Glomerular visceral epithelial cell (primary cell): ENCODE measurements at regions not wholly inside any gene's neighbourhood (a gene's known extent, or its start where the extent isn't known, plus 50 kb on each side); places are given as distances from the start of the nearest gene placed in this dataset.
"Not testable (repeated sequence)": the region's sequence is repeated elsewhere in the genome, so short reads cannot be mapped to it uniquely, and the experiment has no call there.

Source experiments
- DNase-seq: peaks from one replicate; pipeline ENCODE4 v3.0.0-alpha.2; 2016; ENCODE audit errors: extremely low spot score

- DNase-seq = not testable (repeated sequence)
These were observed 124.3 kb downstream of the PTCHD1 start for GRCh38 chrX:23458957-23459356.

- no peak for DNase-seq
These were observed 130.6 kb downstream of the PTCHD1 start for GRCh38 chrX:23465105-23465791.

GRCh38 chrX:23465985-23466384 lies 131.3 kb downstream of the PTCHD1 start:
- DNase-seq = no peak

- no peak for DNase-seq
These were observed 143.4 kb downstream of the PTCHD1 start for GRCh38 chrX:23478056-23478455.

GRCh38 chrX:23478561-23478960 lies 143.9 kb downstream of the PTCHD1 start:
- no peak for DNase-seq

GRCh38 chrX:23482561-23482960 lies 147.9 kb downstream of the PTCHD1 start:
- DNase-seq = no peak

GRCh38 chrX:23483396-23483795 lies 148.7 kb downstream of the PTCHD1 start:
- DNase-seq = no peak

- peak; percentile 30 for DNase-seq
These were observed 159.3 kb downstream of the PTCHD1 start for GRCh38 chrX:23493941-23494374.

- DNase-seq = no peak
These were observed 160.1 kb downstream of the PTCHD1 start for GRCh38 chrX:23494741-23495140.

- no peak for DNase-seq
These were observed 163.3 kb downstream of the PTCHD1 start for GRCh38 chrX:23497919-23498318.

GRCh38 chrX:23501974-23502373 lies 165.3 kb upstream of the PRDX4 start:
- DNase-seq = no peak

GRCh38 chrX:23503835-23504539 lies 163.3 kb upstream of the PRDX4 start:
- peak; percentile 93 for DNase-seq

GRCh38 chrX:23504540-23504884 lies 162.8 kb upstream of the PRDX4 start:
- DNase-seq = no peak

- DNase-seq = no peak
These were observed 162.4 kb upstream of the PRDX4 start for GRCh38 chrX:23504895-23505294.

- no peak for DNase-seq
These were observed 161.6 kb upstream of the PRDX4 start for GRCh38 chrX:23505531-23506303.

- no peak for DNase-seq
These were observed 158.0 kb upstream of the PRDX4 start for GRCh38 chrX:23509256-23509655.

GRCh38 chrX:23511793-23512192 lies 155.5 kb upstream of the PRDX4 start:
- DNase-seq = no peak

- no peak for DNase-seq
These were observed 154.2 kb upstream of the PRDX4 start for GRCh38 chrX:23513121-23513520.

- no peak for DNase-seq
These were observed 153.2 kb upstream of the PRDX4 start for GRCh38 chrX:23514082-23514481.

GRCh38 chrX:23515028-23515427 lies 152.3 kb upstream of the PRDX4 start:
- peak; percentile 0 for DNase-seq

GRCh38 chrX:23523026-23523657 lies 144.2 kb upstream of the PRDX4 start:
- not testable (repeated sequence) for DNase-seq

- DNase-seq = no peak
These were observed 142.8 kb upstream of the PRDX4 start for GRCh38 chrX:23524467-23524866.
